ENCODE measurements at regions not wholly inside any gene's neighbourhood (a gene's known extent, or its start where the extent isn't known, plus 50 kb on each side); places are given as distances from the start of the nearest gene placed in this dataset.

GRCh38 chr7:25928549-25929330 is 223.3 kb upstream of the NFE2L3 start:
- no peaks in the 10 kb centered on the region; the same call in 2 of the 3 replicates for H3K9me3 ChIP-seq
- 4% methylated on average over 5 of the region's 5 CpGs for WGBS (ENCODE audit: missing lambda C conversion rate)
- no peak overlapping the region for H3K4me3 ChIP-seq
- ChIA-PET CTCF (interaction anchor here (0.6 to 1.2 kb wide), 2 partner anchors 133 to 474 kb away, joined by 3 read pairs; no protein-coding TSS in a partner anchor), POLR2A (no interaction called here)
- no peak for DNase-seq (ENCODE audit: low read depth in 1 of 2, low spot score in 1 of 2)
- FAIRE-seq, result no peak
- ATAC-seq, result no peak
- H3K27ac ChIP-seq, result no peak overlapping the region
- no peak for TF ChIP-seq ATOH8 (CRISPR knock-in tag; IDR thresholded peaks at IDR 0.05; ENCODE audit: low read depth)
- H3K4me2 ChIP-seq, result no peak overlapping the region
- no peaks in the 10 kb centered on the region for H3K4me1 ChIP-seq

- no peaks in the 10 kb centered on the region for H3K4me1 ChIP-seq
- DNase-seq (ENCODE audit: low read depth in 1 of 2, low spot score in 1 of 2) (no peak), FAIRE-seq (no peak), ATAC-seq (no peak)
- CTCF ChIA-PET, result interaction anchor here (1.2 kb wide), 1 partner anchor 133 kb away, joined by 3 read pairs; no protein-coding TSS in a partner anchor
- no peak overlapping the region for H3K4me2 ChIP-seq
- H3K27ac ChIP-seq, result no peak overlapping the region
- POLR2A ChIA-PET, result no interaction called here
- 11% methylated on average over 5 of the region's 5 CpGs for WGBS (ENCODE audit: missing lambda C conversion rate)
- TF ChIP-seq NFE2L2 (conservative IDR thresholded peaks at IDR 0.05; ENCODE audit: low read length) (no peak), SREBF2 (IDR thresholded peaks at IDR 0.05) (no peak), MYC (IDR thresholded peaks at IDR 0.05; ENCODE audit: borderline replicate concordance, low read length) (no peak), HES2 (IDR thresholded peaks at IDR 0.05) (no peak), RARB (CRISPR knock-in tag; IDR thresholded peaks at IDR 0.05) (no peak), BHLHE40 (IDR thresholded peaks at IDR 0.05; ENCODE audit: low read depth, low read length) (no peak)
- no peak overlapping the region for H3K4me3 ChIP-seq
- H3K9me3 ChIP-seq, result peaks cover 2% of the 10 kb centered on the region; the same call in 2 of the 3 replicates
These were observed 222.6 kb upstream of the NFE2L3 start for GRCh38 chr7:25929448-25929847.

GRCh38 chr7:25930492-25931048 is 221.4 kb upstream of the NFE2L3 start:
- CTCF ChIA-PET, result no interaction called here
- ATAC-seq, result no peak
- Histone ChIP-seq H3K4me1 (no peaks in the 10 kb centered on the region), H3K9me3 (peaks cover 2% of the 10 kb centered on the region; the same call in 2 of the 3 replicates), H3K27ac (no peak overlapping the region), H3K4me3 (no peak overlapping the region), H3K4me2 (no peak overlapping the region)
- TF ChIP-seq HEYL (CRISPR knock-in tag; IDR thresholded peaks at IDR 0.05), result no peak
- 31% methylated on average over 5 of the region's 5 CpGs for WGBS (ENCODE audit: missing lambda C conversion rate)
- no peak for FAIRE-seq
- DNase-seq (ENCODE audit: low read depth in 1 of 2, low spot score in 1 of 2), result no peak
- POLR2A ChIA-PET, result no interaction called here

GRCh38 chr7:25931156-25931555 is 220.8 kb upstream of the NFE2L3 start:
- DNase-seq (ENCODE audit: low read depth in 1 of 2, low spot score in 1 of 2), result no peak
- ChIA-PET CTCF (no interaction called here), POLR2A (no interaction called here)
- no peak overlapping the region for H3K4me2 ChIP-seq
- H3K27ac ChIP-seq, result no peak overlapping the region
- H3K9me3 ChIP-seq, result peaks cover 2% of the 10 kb centered on the region; the same call in 2 of the 3 replicates
- 3% methylated on average over 1 of the region's 1 CpG for WGBS (ENCODE audit: missing lambda C conversion rate)
- TF ChIP-seq SMC3 (IDR thresholded peaks at IDR 0.05) (no peak), MAFK (IDR thresholded peaks at IDR 0.05; ENCODE audit: partially characterized antibody) (peak; percentile 82), SREBF2 (IDR thresholded peaks at IDR 0.05) (no peak)
- H3K4me3 ChIP-seq, result no peak overlapping the region
- no peak for FAIRE-seq
- H3K4me1 ChIP-seq, result no peaks in the 10 kb centered on the region
- no peak for ATAC-seq

DNA sequence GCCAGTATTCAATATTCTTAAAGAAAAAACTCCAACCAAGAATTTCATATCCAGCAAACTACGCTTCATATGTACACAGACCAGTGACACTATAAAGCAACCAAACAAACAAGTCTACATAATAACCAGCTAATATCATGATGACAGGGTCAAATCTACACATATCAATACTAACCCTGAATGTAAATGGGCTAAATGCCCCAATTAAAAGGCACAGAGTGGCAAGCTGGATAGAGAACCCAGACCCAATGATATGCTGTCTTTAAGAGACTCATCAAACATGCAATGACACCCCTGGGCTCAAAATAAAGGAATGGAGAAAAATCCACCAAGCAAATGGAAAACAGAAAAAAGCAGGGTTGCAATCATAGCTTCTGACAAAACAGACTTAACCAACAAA is 218.1 kb upstream of the NFE2L3 start:
- DNase-seq (ENCODE audit: low read depth in 1 of 2, low spot score in 1 of 2) (no peak), ATAC-seq (no peak), FAIRE-seq (no peak)
- Histone ChIP-seq H3K9me3 (peaks cover 2% of the 10 kb centered on the region; the same call in 1 of the 3 replicates), H3K4me3 (no peak overlapping the region), H3K4me2 (no peak overlapping the region), H3K27ac (no peak overlapping the region), H3K4me1 (no peaks in the 10 kb centered on the region)
- POLR2A ChIA-PET, result no interaction called here
- 7% methylated on average over 1 of the region's 1 CpG for WGBS (ENCODE audit: missing lambda C conversion rate)
- CTCF ChIA-PET, result interaction anchor here (1.2 kb wide), 1 partner anchor 431 kb away, joined by 4 read pairs; no protein-coding TSS in a partner anchor
- TF ChIP-seq RCOR1 (IDR thresholded peaks at IDR 0.05; ENCODE audit: low read depth, low read length) (no peak), RAD21 (conservative IDR thresholded peaks at IDR 0.05 in 1 of 2, IDR thresholded peaks at IDR 0.05 in 1 of 2) (no peak), ZSCAN20 (CRISPR knock-in tag; IDR thresholded peaks at IDR 0.05) (no peak), CHD4 (IDR thresholded peaks at IDR 0.05; ENCODE audit: borderline replicate concordance) (no peak), JUN (IDR thresholded peaks at IDR 0.05) (no peak)

Data from A549 (cell line).